HG02973 (cell line): ENCODE measurements at regions not wholly inside any gene's neighbourhood (a gene's known extent, or its start where the extent isn't known, plus 50 kb on each side); places are given as distances from the start of the nearest gene placed in this dataset.

ENCODE experiments used
- ATAC-seq: cut with Tn5 transposase; IDR thresholded peaks from one replicate; pipeline ENCODE4 v1.9.1; 2021; ENCODE audit warnings: moderate library complexity; ENCODE audit not compliant: unreplicated experiment

DNA sequence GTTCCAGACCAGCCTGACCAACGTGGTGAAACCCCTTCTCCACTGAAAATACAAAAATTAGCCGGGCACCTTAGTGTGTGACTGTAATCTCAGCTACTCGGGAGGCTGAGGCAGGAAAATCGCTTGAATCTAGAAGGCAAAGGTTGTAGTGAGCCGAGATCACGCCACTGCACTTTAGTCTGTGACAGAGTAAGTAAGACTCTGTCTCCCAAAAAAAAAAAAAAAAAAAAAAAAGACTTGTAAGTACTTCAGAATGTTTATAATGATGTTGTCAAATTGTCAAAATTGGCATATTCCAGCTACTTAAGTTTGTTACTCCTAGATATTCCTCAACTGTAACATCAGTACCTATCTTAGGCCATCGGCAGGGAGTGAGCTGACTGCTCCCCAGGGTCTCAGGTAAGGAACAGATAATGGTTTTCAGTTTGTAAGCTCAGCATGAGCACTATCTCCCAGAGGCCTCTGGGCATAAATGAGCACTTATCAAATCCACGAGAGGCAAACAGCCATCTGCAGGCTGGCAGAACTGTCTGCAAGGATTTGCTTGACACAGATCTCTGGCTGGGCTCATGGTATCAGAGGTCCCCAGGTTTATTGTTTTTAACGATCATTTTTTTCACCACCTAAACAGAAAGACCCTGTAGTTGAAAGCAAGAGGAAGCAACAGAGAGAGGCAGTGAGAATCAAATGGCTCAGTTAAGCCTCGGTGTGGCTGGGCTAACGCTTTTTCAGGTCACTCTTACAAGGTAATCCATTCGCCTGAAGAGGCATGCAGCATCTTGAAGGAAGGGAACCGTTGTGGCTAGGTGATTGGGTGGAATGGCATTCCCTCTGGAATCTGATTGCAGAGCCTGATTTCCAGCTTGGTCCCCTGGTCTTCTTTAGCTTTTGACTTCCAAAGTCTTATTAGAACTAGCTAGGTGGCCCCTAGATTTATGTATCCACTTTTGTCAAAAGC is 115.9 kb downstream of the LY86 start:
- ATAC-seq: no peak

GRCh38 chr6:6705061-6705425 is 116.5 kb downstream of the LY86 start:
- ATAC-seq: no peak

DNA sequence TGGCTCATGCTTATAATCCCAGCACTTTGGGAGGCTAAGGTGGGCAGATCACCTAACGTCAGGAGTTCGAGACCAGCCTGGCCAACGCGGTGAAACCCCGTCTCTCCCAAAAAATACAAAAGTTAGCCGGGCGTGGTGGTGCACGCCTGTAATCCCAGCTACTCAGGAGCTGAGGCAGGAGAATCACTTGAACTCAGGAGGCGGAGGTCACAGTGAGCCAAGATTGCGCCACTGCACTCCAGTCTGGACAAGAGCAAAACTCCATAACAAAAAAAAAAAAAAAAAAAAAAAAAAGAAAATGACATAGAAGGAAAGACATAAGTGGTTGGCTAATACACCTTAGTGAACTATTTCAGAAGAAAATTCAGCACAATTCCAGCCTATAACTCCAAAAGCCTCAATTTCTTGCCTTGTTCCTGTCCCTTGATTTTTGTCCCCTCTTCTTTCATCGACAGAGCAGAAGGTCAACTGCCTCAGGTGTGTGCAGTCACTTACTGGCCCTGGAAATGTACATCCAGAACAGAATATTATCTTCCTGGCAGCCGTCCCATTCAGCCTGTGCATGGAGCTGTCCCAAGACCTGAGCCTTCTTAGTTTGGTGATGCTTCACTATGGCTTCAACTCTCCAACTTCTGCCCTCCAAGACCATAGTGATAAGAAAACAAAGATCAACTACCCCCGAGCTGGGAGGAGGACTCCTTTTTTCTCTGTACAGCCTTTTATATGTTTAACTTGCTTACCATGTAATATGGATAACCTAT is 117.6 kb downstream of the LY86 start:
- no peak for ATAC-seq

- ATAC-seq: no peak
Observed at GRCh38 chr6:6707143-6707542, 118.6 kb downstream of the LY86 start.

DNA sequence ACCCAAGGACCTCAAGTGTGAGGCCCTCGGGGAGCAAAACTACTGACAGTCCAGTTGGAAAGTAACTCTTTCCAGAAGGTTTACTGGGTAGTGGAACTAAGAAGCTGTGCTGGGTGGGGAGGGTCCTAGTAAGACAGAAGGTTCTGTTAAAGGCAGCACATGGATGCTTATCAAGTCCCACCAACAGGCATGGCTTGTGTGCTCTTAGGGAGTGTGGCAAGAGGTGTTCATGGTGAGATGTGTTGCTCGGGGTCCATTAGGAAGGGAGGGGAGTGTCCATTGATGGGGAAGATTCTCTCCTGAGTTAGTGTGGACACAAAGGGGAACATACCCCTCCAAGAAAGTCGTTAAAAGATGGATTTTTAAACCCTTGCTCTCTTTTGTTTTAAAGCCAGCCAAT is 120.6 kb downstream of the LY86 start:
- ATAC-seq: no peak

GRCh38 chr6:6711031-6711785 is 122.7 kb downstream of the LY86 start:
- no peak for ATAC-seq

DNA sequence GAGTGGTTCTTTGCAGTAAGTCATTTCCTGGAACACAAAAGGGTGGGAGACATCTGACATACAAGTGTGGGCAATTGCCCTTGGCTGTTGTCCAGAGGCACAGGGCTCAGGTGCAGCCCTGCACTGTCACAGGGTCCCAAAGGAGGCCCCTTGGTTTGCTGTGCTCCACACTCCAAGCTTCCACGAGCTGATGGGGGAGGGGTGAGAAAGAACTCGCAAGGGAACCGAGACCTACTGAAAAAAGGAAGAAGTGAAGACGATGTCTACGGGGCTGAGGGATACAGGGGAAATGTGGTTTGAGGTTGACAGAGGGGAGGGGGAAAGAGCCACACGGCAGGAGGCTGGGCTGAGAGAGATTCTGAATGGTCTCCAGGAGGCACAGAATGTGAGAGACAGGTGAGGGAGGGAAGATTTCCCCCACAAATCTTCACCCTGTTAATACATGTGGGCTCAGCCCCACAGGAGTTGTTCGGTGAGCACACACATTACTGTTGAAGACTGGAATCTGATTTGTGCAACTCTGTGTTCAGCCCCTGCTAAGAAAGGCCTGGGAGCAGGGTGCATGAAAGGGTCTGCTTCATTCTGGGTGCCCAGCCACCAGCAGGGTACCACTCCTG is 123.4 kb downstream of the LY86 start:
- ATAC-seq: no peak

- no peak for ATAC-seq
Observed at GRCh38 chr6:6712449-6713403, 124.2 kb downstream of the LY86 start.

GRCh38 chr6:6713657-6714056 is 125.1 kb downstream of the LY86 start:
- ATAC-seq: no peak

DNA sequence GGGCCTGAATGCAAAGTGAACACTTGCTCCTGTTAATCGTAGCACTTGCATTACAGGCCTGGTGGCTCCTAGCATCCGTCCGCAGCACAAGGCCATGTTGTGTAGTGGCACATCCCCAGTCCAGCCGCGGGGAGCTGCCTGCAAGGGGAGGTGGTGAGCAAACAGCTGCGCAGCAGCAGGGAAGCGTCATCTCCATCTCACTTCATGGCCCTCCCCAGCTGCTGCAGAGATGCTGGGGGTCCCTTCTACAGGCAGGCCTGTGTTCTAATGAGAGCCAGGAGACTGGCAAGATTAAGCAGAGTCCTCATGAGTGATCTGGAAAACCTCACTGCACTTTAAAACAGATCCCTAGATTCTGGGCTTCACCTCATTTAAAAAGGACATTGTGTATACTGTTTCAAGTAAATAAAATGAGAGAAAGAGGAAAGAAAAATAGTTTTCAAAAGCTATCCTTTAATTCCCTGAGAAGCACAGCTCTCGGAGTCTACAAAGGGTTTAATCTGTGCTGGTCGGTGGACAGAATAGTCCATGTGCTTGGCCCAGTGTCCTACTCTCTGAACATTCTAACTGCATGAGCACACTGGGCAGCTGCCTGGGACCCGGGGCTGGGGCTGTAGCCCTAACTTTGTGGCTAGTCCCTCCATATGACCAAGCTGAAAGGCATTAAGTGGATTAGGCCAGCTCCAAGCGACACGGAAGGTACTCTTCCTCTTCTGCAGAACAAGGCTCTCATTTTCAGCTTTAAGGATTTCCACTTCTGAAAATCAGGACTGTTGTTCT is 125.8 kb downstream of the LY86 start:
- no peak for ATAC-seq

GRCh38 chr6:6714953-6715352 is 126.4 kb downstream of the LY86 start:
- ATAC-seq: no peak

DNA sequence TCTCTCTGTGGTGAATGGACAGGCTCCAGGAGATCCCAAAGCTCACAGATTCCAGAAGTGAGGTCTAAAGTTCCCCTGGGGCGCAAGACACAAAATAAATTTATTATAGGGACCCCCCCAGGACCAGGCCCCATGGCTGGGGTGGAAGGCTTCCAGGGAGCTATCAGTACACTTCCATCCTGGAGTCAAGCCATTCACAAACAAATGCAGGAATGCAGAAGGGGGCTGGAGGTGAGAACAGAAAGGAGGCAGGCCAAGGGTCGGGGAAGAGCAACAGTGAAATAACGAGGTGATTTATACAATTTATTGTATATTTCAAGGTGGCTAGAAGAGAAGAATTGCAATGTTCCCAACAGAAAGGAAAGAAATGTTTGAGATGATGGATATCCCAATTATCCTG is 126.9 kb downstream of the LY86 start:
- ATAC-seq: no peak

GRCh38 chr6:6716998-6717763 is 128.7 kb downstream of the LY86 start:
- no peak for ATAC-seq

DNA sequence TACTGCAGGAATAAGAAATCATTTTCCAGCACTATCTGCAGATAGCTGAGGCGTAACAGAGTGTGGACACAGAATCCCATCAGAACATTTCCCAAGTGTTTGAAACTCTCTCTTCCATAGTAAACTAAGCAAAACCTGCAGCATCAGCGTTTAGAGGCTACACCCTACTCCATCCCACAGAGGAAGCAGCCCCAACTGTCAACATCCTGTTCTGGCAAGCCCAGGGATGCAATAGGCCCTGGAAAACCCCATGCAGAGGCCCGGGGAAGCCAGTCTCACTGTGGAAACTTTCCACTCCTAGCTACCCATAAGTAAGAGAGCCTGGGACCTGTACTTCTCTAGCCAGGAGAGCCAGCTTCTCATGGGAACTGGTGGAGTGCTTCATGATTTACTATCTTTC is 129.4 kb downstream of the LY86 start:
- ATAC-seq: no peak

- ATAC-seq: no peak
Observed at GRCh38 chr6:6721606-6722005, 133.1 kb downstream of the LY86 start.

GRCh38 chr6:6722195-6722594 is 133.7 kb downstream of the LY86 start:
- ATAC-seq: no peak

DNA sequence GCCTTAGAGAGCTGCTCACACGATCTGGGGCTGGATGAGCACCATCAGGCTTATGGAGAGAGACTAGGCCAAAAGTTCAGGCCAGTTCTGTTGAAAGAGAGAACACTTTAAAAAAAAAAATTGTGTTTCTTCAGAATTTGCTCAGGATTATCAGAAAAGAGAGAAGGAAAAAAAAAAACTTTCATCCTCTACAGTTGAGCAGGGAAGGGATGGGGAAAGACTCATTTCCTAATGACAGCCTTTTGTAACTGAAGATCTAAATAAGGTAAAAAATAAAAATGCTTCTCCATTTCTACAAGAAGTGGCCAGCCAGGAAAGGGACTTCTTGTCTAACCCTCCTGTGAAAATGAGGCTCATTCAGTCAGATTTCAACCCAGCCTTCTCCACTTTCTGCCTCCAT is 134.8 kb downstream of the LY86 start:
- ATAC-seq: no peak

GRCh38 chr6:6723921-6724538 is 135.5 kb downstream of the LY86 start:
- ATAC-seq: no peak
